ENCODE measurements at regions not wholly inside any gene's neighbourhood (a gene's known extent, or its start where the extent isn't known, plus 50 kb on each side); places are given as distances from the start of the nearest gene placed in this dataset.

- TF ChIP-seq, protein P1, sequence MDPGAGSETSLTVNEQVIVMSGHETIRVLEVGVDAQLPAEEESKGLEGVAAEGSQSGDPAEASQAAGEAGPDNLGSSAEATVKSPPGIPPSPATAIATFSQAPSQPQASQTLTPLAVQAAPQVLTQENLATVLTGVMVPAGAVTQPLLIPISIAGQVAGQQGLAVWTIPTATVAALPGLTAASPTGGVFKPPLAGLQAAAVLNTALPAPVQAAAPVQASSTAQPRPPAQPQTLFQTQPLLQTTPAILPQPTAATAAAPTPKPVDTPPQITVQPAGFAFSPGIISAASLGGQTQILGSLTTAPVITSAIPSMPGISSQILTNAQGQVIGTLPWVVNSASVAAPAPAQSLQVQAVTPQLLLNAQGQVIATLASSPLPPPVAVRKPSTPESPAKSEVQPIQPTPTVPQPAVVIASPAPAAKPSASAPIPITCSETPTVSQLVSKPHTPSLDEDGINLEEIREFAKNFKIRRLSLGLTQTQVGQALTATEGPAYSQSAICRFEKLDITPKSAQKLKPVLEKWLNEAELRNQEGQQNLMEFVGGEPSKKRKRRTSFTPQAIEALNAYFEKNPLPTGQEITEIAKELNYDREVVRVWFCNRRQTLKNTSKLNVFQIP (CRISPR knock-in tag; IDR thresholded peaks at IDR 0.05; ENCODE audit: borderline replicate concordance, low read depth): no peak
- TF ChIP-seq, protein P2, sequence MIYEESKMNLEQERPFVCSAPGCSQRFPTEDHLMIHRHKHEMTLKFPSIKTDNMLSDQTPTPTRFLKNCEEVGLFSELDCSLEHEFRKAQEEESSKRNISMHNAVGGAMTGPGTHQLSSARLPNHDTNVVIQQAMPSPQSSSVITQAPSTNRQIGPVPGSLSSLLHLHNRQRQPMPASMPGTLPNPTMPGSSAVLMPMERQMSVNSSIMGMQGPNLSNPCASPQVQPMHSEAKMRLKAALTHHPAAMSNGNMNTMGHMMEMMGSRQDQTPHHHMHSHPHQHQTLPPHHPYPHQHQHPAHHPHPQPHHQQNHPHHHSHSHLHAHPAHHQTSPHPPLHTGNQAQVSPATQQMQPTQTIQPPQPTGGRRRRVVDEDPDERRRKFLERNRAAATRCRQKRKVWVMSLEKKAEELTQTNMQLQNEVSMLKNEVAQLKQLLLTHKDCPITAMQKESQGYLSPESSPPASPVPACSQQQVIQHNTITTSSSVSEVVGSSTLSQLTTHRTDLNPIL (CRISPR knock-in tag; IDR thresholded peaks at IDR 0.05; ENCODE audit: low read depth): no peak
- no peak for TF ChIP-seq RARB (CRISPR knock-in tag; IDR thresholded peaks at IDR 0.05)
- TF ChIP-seq ZC3H10 (CRISPR knock-in tag; IDR thresholded peaks at IDR 0.05): no peak
- TF ChIP-seq GLIS3 (CRISPR knock-in tag; IDR thresholded peaks at IDR 0.05): no peak
- TF ChIP-seq, protein P3, sequence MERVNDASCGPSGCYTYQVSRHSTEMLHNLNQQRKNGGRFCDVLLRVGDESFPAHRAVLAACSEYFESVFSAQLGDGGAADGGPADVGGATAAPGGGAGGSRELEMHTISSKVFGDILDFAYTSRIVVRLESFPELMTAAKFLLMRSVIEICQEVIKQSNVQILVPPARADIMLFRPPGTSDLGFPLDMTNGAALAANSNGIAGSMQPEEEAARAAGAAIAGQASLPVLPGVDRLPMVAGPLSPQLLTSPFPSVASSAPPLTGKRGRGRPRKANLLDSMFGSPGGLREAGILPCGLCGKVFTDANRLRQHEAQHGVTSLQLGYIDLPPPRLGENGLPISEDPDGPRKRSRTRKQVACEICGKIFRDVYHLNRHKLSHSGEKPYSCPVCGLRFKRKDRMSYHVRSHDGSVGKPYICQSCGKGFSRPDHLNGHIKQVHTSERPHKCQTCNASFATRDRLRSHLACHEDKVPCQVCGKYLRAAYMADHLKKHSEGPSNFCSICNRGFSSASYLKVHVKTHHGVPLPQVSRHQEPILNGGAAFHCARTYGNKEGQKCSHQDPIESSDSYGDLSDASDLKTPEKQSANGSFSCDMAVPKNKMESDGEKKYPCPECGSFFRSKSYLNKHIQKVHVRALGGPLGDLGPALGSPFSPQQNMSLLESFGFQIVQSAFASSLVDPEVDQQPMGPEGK (CRISPR knock-in tag; IDR thresholded peaks at IDR 0.05; ENCODE audit: borderline replicate concordance): no peak
- TF ChIP-seq, protein P4, sequence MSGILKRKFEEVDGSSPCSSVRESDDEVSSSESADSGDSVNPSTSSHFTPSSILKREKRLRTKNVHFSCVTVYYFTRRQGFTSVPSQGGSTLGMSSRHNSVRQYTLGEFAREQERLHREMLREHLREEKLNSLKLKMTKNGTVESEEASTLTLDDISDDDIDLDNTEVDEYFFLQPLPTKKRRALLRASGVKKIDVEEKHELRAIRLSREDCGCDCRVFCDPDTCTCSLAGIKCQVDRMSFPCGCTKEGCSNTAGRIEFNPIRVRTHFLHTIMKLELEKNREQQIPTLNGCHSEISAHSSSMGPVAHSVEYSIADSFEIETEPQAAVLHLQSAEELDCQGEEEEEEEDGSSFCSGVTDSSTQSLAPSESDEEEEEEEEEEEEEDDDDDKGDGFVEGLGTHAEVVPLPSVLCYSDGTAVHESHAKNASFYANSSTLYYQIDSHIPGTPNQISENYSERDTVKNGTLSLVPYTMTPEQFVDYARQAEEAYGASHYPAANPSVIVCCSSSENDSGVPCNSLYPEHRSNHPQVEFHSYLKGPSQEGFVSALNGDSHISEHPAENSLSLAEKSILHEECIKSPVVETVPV (CRISPR knock-in tag; IDR thresholded peaks at IDR 0.05): no peak
- TF ChIP-seq ZFP3 (CRISPR knock-in tag; IDR thresholded peaks at IDR 0.05): no peak
- no peak for TF ChIP-seq CSDC2 (CRISPR knock-in tag; IDR thresholded peaks at IDR 0.05)
- no peak for TF ChIP-seq TOX (CRISPR knock-in tag; IDR thresholded peaks at IDR 0.05; ENCODE audit: borderline replicate concordance)
- TF ChIP-seq OSR1 (CRISPR knock-in tag; IDR thresholded peaks at IDR 0.05): no peak
- TF ChIP-seq BACH2 (CRISPR knock-in tag; IDR thresholded peaks at IDR 0.05; ENCODE audit: borderline replicate concordance): no peak
- TF ChIP-seq ESRRG (CRISPR knock-in tag; IDR thresholded peaks at IDR 0.05): no peak
Observed at GRCh38 chr19:31492050-31492449, 142.8 kb upstream of the TSHZ3 start.
